Karpas-422 (cell line): ENCODE measurements at regions not wholly inside any gene's neighbourhood (a gene's known extent, or its start where the extent isn't known, plus 50 kb on each side); places are given as distances from the start of the nearest gene placed in this dataset.
"Not testable (repeated sequence)": the region's sequence is repeated elsewhere in the genome, so short reads cannot be mapped to it uniquely, and the experiment has no call there.

Experiments used
- DNase-seq: peaks from one replicate; pipeline ENCODE4 v3.0.0-alpha.2; 2015
- H2AFZ ChIP-seq: fragments of 200-600 bp; sonication (generic); 2 replicates; pipeline ENCODE4 v1.6.1; 2014; ENCODE audit warnings: antibody characterized with exemption, low read length, mixed read lengths
- H3K27ac ChIP-seq: fragments of 200-600 bp; sonication (generic); 2 replicates; pipeline ENCODE4 v1.5.1; 2014; ENCODE audit warnings: mild to moderate bottlenecking, low read length, moderate library complexity
- H3K27me3 ChIP-seq: fragments of 200-600 bp; sonication (generic); 2 replicates; pipeline ENCODE4 v1.6.1; 2014; ENCODE audit warnings: low read length, mixed read lengths
- H3K36me3 ChIP-seq: fragments of 200-600 bp; sonication (generic); 2 replicates; pipeline ENCODE4 v1.6.1; 2014; ENCODE audit warnings: low read length, mixed read lengths; ENCODE audit not compliant: insufficient read depth
- H3K4me1 ChIP-seq: fragments of 200-600 bp; sonication (generic); 2 replicates; pipeline ENCODE4 v1.6.1; 2014; ENCODE audit warnings: mild to moderate bottlenecking, low read length, mixed read lengths
- H3K4me2 ChIP-seq: fragments of 200-600 bp; sonication (generic); 2 replicates; pipeline ENCODE4 v1.6.1; 2014; ENCODE audit warnings: low read length, low read depth, mild to moderate bottlenecking; ENCODE audit not compliant: poor library complexity, severe bottlenecking
- H3K4me3 ChIP-seq: fragments of 200-600 bp; sonication (generic); 2 replicates; pipeline ENCODE4 v1.5.1; 2014; ENCODE audit warnings: mild to moderate bottlenecking, antibody characterized with exemption, low read length, mixed read lengths
- H3K79me2 ChIP-seq: fragments of 200-600 bp; sonication (generic); 2 replicates; pipeline ENCODE4 v1.6.1; 2014; ENCODE audit warnings: mild to moderate bottlenecking, low read length, mixed read lengths
- H3K9ac ChIP-seq: fragments of 200-600 bp; sonication (generic); 2 replicates; pipeline ENCODE4 v1.6.0; 2014; ENCODE audit warnings: low read length
- H3K9me2 ChIP-seq: fragments of 200-600 bp; sonication (generic), shearing (Covaris generic); replicated peaks from 2 replicates; pipeline ENCODE4 v1.6.0; 2014; ENCODE audit warnings: mild to moderate bottlenecking, low read length, moderate library complexity; ENCODE audit not compliant: insufficient read depth
- H3K9me3 ChIP-seq: fragments of 300-700, 200-600 bp; sonication (generic); 2 replicates; pipeline ENCODE4 v1.6.1; 2014; ENCODE audit warnings: low read length, mixed read lengths
- H4K20me1 ChIP-seq: fragments of 200-600 bp; sonication (generic); 2 replicates; pipeline ENCODE4 v1.6.1; 2014; ENCODE audit warnings: mild to moderate bottlenecking, antibody characterized with exemption, low read length, low read depth; ENCODE audit not compliant: insufficient read depth

- H3K79me2 ChIP-seq = no peaks in the 10 kb centered on the region
- H2AFZ ChIP-seq = no peak overlapping the region
- H4K20me1 ChIP-seq = no peaks in the 10 kb centered on the region
- H3K9me2 ChIP-seq = no peaks in the 10 kb centered on the region
- H3K9ac ChIP-seq = no peak overlapping the region
- H3K4me1 ChIP-seq = no peaks in the 10 kb centered on the region
- no peak overlapping the region for H3K4me2 ChIP-seq
- H3K4me3 ChIP-seq = no peak overlapping the region
- no peak overlapping the region for H3K27ac ChIP-seq
- DNase-seq = no peak
- H3K27me3 ChIP-seq = no peaks in the 10 kb centered on the region
- no peaks in the 10 kb centered on the region for H3K36me3 ChIP-seq
- H3K9me3 ChIP-seq = no peaks in the 10 kb centered on the region
Observed at GRCh38 chr6:7016226-7016625, 91.5 kb upstream of the RREB1 start.

GRCh38 chr6:7021301-7021700 lies 86.5 kb upstream of the RREB1 start:
- Histone ChIP-seq H3K27me3 (no peaks in the 10 kb centered on the region), H3K4me1 (no peaks in the 10 kb centered on the region), H2AFZ (no peak overlapping the region), H3K9me2 (no peaks in the 10 kb centered on the region), H3K4me3 (no peak overlapping the region), H3K79me2 (no peaks in the 10 kb centered on the region), H3K27ac (no peak overlapping the region), H3K36me3 (no peaks in the 10 kb centered on the region), H3K9ac (no peak overlapping the region), H4K20me1 (no peaks in the 10 kb centered on the region), H3K4me2 (no peak overlapping the region), H3K9me3 (no peaks in the 10 kb centered on the region)
- no peak for DNase-seq

- Histone ChIP-seq H3K36me3 (no peaks in the 10 kb centered on the region), H3K27me3 (no peaks in the 10 kb centered on the region), H3K79me2 (no peaks in the 10 kb centered on the region), H3K4me3 (no peak overlapping the region), H3K9ac (no peak overlapping the region), H3K4me2 (no peak overlapping the region), H3K9me3 (no peaks in the 10 kb centered on the region), H3K9me2 (no peaks in the 10 kb centered on the region), H2AFZ (no peak overlapping the region), H3K4me1 (no peaks in the 10 kb centered on the region), H3K27ac (no peak overlapping the region), H4K20me1 (no peaks in the 10 kb centered on the region)
- no peak for DNase-seq
Observed at GRCh38 chr6:7025861-7026260, 81.9 kb upstream of the RREB1 start.

GRCh38 chr6:7028963-7029362 lies 78.8 kb upstream of the RREB1 start:
- not testable (repeated sequence) for H3K4me3 ChIP-seq

GRCh38 chr6:7030968-7031367 lies 76.8 kb upstream of the RREB1 start:
- not testable (repeated sequence) for H3K27me3 ChIP-seq, H3K79me2 ChIP-seq, H3K4me1 ChIP-seq, H4K20me1 ChIP-seq, H3K9me2 ChIP-seq, H3K36me3 ChIP-seq, H2AFZ ChIP-seq, H3K27ac ChIP-seq, H3K4me3 ChIP-seq, H3K9me3 ChIP-seq, DNase-seq, H3K4me2 ChIP-seq, H3K9ac ChIP-seq

More at GRCh38 chr6:7028963-7029362, 78.8 kb upstream of the RREB1 start:
- H3K27me3 ChIP-seq, H4K20me1 ChIP-seq, H2AFZ ChIP-seq, H3K9ac ChIP-seq, H3K36me3 ChIP-seq, H3K79me2 ChIP-seq, H3K4me2 ChIP-seq, DNase-seq, H3K9me3 ChIP-seq, H3K27ac ChIP-seq, H3K9me2 ChIP-seq, H3K4me1 ChIP-seq: not testable (repeated sequence)

- no peak overlapping the region for H3K4me3 ChIP-seq
- H3K27me3 ChIP-seq = no peaks in the 10 kb centered on the region
- H3K9ac ChIP-seq = no peak overlapping the region
- H3K4me2 ChIP-seq = no peak overlapping the region
- H3K79me2 ChIP-seq = no peaks in the 10 kb centered on the region
- H4K20me1 ChIP-seq = no peaks in the 10 kb centered on the region
- H3K9me2 ChIP-seq = no peaks in the 10 kb centered on the region
- H2AFZ ChIP-seq = no peak overlapping the region
- H3K36me3 ChIP-seq = no peaks in the 10 kb centered on the region
- DNase-seq = peak; percentile 15
- H3K27ac ChIP-seq = no peak overlapping the region
- H3K9me3 ChIP-seq = no peaks in the 10 kb centered on the region
- no peaks in the 10 kb centered on the region for H3K4me1 ChIP-seq
Observed at GRCh38 chr6:7033202-7033601, 74.6 kb upstream of the RREB1 start.

GRCh38 chr6:7034055-7034454 lies 73.7 kb upstream of the RREB1 start:
- Histone ChIP-seq H3K9ac (no peak overlapping the region), H3K36me3 (no peaks in the 10 kb centered on the region)

GRCh38 chr6:7035837-7036249 lies 71.9 kb upstream of the RREB1 start:
- Histone ChIP-seq H3K9ac (no peak overlapping the region), H3K27ac (no peak overlapping the region), H2AFZ (no peak overlapping the region), H3K27me3 (no peaks in the 10 kb centered on the region), H3K4me3 (no peak overlapping the region), H3K4me1 (no peaks in the 10 kb centered on the region), H3K9me2 (no peaks in the 10 kb centered on the region), H3K79me2 (no peaks in the 10 kb centered on the region), H3K4me2 (no peak overlapping the region), H3K9me3 (no peaks in the 10 kb centered on the region), H4K20me1 (no peaks in the 10 kb centered on the region), H3K36me3 (no peaks in the 10 kb centered on the region)
- no peak for DNase-seq

More at GRCh38 chr6:7034055-7034454, 73.7 kb upstream of the RREB1 start:
- no peaks in the 10 kb centered on the region for H3K4me1 ChIP-seq
- no peak for DNase-seq
- H3K4me2 ChIP-seq = no peak overlapping the region
- no peaks in the 10 kb centered on the region for H3K79me2 ChIP-seq
- no peak overlapping the region for H3K4me3 ChIP-seq
- no peak overlapping the region for H3K27ac ChIP-seq
- no peaks in the 10 kb centered on the region for H3K9me3 ChIP-seq
- H4K20me1 ChIP-seq = no peaks in the 10 kb centered on the region
- H3K27me3 ChIP-seq = no peaks in the 10 kb centered on the region
- no peak overlapping the region for H2AFZ ChIP-seq
- H3K9me2 ChIP-seq = no peaks in the 10 kb centered on the region

GRCh38 chr6:7041511-7042026 lies 66.2 kb upstream of the RREB1 start:
- Histone ChIP-seq H3K27ac (no peak overlapping the region), H3K9ac (no peak overlapping the region), H2AFZ (no peak overlapping the region), H4K20me1 (no peaks in the 10 kb centered on the region), H3K36me3 (no peaks in the 10 kb centered on the region), H3K9me3 (no peaks in the 10 kb centered on the region), H3K79me2 (no peaks in the 10 kb centered on the region), H3K4me2 (no peak overlapping the region), H3K4me1 (no peaks in the 10 kb centered on the region), H3K4me3 (no peak overlapping the region), H3K9me2 (no peaks in the 10 kb centered on the region), H3K27me3 (no peaks in the 10 kb centered on the region)
- peak; percentile 32 for DNase-seq
